ENCODE measurements at regions not wholly inside any gene's neighbourhood (a gene's known extent, or its start where the extent isn't known, plus 50 kb on each side); places are given as distances from the start of the nearest gene placed in this dataset.

DNA sequence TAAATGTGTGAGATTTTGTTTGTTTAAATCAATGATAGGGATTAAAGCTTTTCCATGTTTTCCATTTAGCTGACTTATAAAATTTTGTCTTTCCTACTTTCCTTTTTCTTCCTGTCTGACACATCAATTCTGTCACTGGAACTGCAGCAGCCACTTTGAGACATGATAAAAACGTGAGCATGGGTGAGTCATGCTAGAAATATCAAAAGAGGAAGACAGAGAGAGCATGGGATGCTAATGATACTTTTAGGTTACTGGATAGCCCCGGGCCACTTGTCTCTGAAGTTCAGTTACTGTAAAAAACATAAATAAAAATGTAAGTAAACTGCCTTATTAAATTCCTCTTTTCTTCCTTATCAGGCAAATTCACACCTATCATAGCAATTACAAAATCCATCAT, 1332.0 kb upstream of the PCDH20 start:
- TF ChIP-seq, protein P1, sequence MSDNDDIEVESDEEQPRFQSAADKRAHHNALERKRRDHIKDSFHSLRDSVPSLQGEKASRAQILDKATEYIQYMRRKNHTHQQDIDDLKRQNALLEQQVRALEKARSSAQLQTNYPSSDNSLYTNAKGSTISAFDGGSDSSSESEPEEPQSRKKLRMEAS (IDR thresholded peaks at IDR 0.05), result no peak
- no peak for TF ChIP-seq NFIC (IDR thresholded peaks at IDR 0.05)

DNA sequence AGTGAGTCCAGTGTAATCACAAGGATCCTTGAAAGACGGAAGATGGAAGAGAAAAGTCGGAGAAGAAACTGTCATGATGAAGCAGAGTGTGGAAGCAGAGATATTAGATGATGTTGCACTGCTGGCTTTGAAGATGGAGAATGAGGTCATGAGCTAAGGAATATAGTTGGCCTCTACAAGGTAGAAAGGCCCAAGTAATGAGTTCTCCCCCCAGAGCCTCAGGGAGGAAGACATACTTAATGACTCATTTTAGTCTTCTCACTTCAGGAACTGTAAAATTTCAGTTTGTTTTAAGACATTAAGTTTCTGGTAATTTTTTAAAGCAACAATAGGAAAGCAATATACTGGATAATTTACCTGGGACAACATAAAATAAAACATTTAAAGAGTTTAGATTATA, 1331.5 kb upstream of the PCDH20 start:
- TF ChIP-seq TAF1 (IDR thresholded peaks at IDR 0.05; ENCODE audit: low read depth), result no peak
- TF ChIP-seq, protein P2, sequence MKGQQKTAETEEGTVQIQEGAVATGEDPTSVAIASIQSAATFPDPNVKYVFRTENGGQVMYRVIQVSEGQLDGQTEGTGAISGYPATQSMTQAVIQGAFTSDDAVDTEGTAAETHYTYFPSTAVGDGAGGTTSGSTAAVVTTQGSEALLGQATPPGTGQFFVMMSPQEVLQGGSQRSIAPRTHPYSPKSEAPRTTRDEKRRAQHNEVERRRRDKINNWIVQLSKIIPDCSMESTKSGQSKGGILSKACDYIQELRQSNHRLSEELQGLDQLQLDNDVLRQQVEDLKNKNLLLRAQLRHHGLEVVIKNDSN (IDR thresholded peaks at IDR 0.05), result no peak
- no peak for TF ChIP-seq EGR1 (IDR thresholded peaks at IDR 0.05)
- TF ChIP-seq ZBTB7A (IDR thresholded peaks at IDR 0.05; ENCODE audit: low read depth), result no peak
- no peak for TF ChIP-seq YY1 (IDR thresholded peaks at IDR 0.05; ENCODE audit: low read depth)
- no peak for TF ChIP-seq TEAD4 (IDR thresholded peaks at IDR 0.05)
- TF ChIP-seq TCF12 (IDR thresholded peaks at IDR 0.05; ENCODE audit: low read depth), result no peak
- no peak for TF ChIP-seq CEBPB (IDR thresholded peaks at IDR 0.05)
- TF ChIP-seq, protein P1 (IDR thresholded peaks at IDR 0.05), result no peak
- TF ChIP-seq, protein P3, sequence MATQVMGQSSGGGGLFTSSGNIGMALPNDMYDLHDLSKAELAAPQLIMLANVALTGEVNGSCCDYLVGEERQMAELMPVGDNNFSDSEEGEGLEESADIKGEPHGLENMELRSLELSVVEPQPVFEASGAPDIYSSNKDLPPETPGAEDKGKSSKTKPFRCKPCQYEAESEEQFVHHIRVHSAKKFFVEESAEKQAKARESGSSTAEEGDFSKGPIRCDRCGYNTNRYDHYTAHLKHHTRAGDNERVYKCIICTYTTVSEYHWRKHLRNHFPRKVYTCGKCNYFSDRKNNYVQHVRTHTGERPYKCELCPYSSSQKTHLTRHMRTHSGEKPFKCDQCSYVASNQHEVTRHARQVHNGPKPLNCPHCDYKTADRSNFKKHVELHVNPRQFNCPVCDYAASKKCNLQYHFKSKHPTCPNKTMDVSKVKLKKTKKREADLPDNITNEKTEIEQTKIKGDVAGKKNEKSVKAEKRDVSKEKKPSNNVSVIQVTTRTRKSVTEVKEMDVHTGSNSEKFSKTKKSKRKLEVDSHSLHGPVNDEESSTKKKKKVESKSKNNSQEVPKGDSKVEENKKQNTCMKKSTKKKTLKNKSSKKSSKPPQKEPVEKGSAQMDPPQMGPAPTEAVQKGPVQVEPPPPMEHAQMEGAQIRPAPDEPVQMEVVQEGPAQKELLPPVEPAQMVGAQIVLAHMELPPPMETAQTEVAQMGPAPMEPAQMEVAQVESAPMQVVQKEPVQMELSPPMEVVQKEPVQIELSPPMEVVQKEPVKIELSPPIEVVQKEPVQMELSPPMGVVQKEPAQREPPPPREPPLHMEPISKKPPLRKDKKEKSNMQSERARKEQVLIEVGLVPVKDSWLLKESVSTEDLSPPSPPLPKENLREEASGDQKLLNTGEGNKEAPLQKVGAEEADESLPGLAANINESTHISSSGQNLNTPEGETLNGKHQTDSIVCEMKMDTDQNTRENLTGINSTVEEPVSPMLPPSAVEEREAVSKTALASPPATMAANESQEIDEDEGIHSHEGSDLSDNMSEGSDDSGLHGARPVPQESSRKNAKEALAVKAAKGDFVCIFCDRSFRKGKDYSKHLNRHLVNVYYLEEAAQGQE (IDR thresholded peaks at IDR 0.05; ENCODE audit: low read depth), result no peak
- TF ChIP-seq EP300 (IDR thresholded peaks at IDR 0.05; ENCODE audit: borderline replicate concordance), result no peak
- TF ChIP-seq FOXM1 (IDR thresholded peaks at IDR 0.05; ENCODE audit: borderline replicate concordance, low read depth), result no peak
- no peak for TF ChIP-seq RAD21 (IDR thresholded peaks at IDR 0.05; ENCODE audit: low read depth)
- no peak for TF ChIP-seq CREB1 (IDR thresholded peaks at IDR 0.05; ENCODE audit: low read depth)
- no peak for TF ChIP-seq NFIC (IDR thresholded peaks at IDR 0.05)

DNA sequence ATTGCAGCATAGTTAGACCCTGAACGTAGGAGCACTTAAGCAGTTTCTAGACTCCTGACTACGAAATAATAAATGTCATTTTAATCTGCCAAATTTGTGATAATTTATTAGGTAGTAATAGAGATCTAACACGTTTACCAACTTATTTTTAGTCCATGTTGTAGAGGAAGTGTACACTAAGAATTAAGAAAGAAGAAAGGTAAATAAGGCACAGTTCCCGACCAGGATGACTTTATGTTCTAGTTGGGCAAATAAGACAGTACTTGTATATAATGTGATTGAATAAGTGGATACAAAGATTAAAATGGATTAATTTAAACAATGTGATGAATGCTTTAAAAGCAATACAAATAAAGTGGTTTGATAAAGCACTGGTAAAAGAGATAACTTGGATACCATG, 1306.2 kb upstream of the PCDH20 start:
- no peak for TF ChIP-seq EGR1 (IDR thresholded peaks at IDR 0.05)
- TF ChIP-seq ZBTB7A (IDR thresholded peaks at IDR 0.05; ENCODE audit: low read depth), result no peak

DNA sequence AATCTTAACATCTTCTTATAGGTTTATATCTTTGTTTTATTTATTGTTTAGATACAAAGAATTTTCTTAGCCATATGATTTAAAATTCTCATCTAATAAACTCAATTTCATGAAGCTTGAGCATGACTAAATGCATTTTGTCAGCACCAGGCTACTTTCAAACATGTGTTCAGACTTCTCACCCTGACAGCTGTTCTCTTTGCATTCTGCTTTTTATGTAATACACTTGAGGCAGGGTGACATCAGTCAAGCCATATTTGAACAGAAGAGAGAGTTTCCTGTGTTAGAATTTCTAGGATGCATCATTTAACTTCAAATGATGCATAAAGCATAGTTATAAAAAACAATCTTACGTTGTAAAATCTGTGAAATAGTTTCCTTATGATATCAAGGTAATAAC, 1295.1 kb upstream of the PCDH20 start:
- TF ChIP-seq, protein P2 (IDR thresholded peaks at IDR 0.05), result no peak
- TF ChIP-seq, protein P3 (IDR thresholded peaks at IDR 0.05; ENCODE audit: low read depth), result no peak
- TF ChIP-seq RAD21 (IDR thresholded peaks at IDR 0.05; ENCODE audit: low read depth), result no peak
- TF ChIP-seq ZBTB7A (IDR thresholded peaks at IDR 0.05; ENCODE audit: low read depth), result no peak
- no peak for TF ChIP-seq TEAD4 (IDR thresholded peaks at IDR 0.05)
- TF ChIP-seq CREB1 (IDR thresholded peaks at IDR 0.05; ENCODE audit: low read depth), result no peak
- TF ChIP-seq YY1 (IDR thresholded peaks at IDR 0.05; ENCODE audit: low read depth), result no peak
- TF ChIP-seq EGR1 (IDR thresholded peaks at IDR 0.05), result no peak
- TF ChIP-seq TAF1 (IDR thresholded peaks at IDR 0.05; ENCODE audit: low read depth), result no peak
- TF ChIP-seq, protein P1 (IDR thresholded peaks at IDR 0.05), result no peak
- TF ChIP-seq EP300 (IDR thresholded peaks at IDR 0.05; ENCODE audit: borderline replicate concordance), result no peak
- TF ChIP-seq CEBPB (IDR thresholded peaks at IDR 0.05), result no peak
- TF ChIP-seq FOXM1 (IDR thresholded peaks at IDR 0.05; ENCODE audit: borderline replicate concordance, low read depth), result no peak
- TF ChIP-seq NFIC (IDR thresholded peaks at IDR 0.05), result no peak
- no peak for TF ChIP-seq TCF12 (IDR thresholded peaks at IDR 0.05; ENCODE audit: low read depth)

DNA sequence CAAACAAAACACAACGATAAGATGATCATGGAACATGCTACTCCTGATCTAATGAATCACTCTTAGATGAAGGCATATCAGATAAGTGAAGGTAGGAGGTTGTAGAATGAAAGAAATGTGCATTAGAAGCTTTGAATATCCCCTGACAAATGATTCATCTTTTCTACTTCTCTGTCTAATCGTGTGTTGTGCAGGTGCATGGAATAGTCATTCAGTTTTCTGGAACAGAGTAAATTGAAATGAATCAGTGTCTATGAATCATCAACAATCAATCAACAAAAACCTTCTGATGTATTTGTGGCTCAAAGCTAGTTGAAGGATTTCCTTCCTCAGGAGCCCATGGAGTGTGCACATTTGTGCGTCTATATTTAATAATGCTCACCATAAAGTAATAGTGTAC, 1290.4 kb upstream of the PCDH20 start:
- TF ChIP-seq CEBPB (IDR thresholded peaks at IDR 0.05) (no peak), EGR1 (IDR thresholded peaks at IDR 0.05) (no peak), TEAD4 (IDR thresholded peaks at IDR 0.05) (no peak), YY1 (IDR thresholded peaks at IDR 0.05; ENCODE audit: low read depth) (no peak)
- TF ChIP-seq, protein P2 (IDR thresholded peaks at IDR 0.05), result no peak

DNA sequence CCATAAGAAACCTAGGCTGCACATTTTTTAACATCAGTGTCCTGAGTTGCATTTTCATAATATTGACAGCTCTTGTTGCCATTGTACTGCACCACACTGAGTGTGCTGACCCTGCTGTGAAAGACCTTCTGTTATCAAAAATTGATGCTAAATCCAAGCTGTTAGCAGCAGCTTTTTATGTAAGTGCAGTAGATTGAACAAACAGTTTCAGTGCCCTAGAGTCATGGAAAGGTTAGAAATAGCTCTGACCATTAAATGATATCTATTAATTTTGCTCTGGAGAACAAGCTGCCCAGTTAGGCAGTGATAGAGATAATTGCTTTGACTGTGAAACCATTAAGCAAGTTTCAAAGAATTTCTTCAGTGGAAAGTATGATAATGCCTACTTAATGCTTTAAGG, 1289.2 kb upstream of the PCDH20 start:
- TF ChIP-seq EP300 (IDR thresholded peaks at IDR 0.05; ENCODE audit: borderline replicate concordance), result no peak
- no peak for TF ChIP-seq RAD21 (IDR thresholded peaks at IDR 0.05; ENCODE audit: low read depth)
- no peak for TF ChIP-seq EGR1 (IDR thresholded peaks at IDR 0.05)
- TF ChIP-seq TEAD4 (IDR thresholded peaks at IDR 0.05), result no peak
- TF ChIP-seq TAF1 (IDR thresholded peaks at IDR 0.05; ENCODE audit: low read depth), result no peak
